PC-3 (cell line): ENCODE measurements at regions not wholly inside any gene's neighbourhood (a gene's known extent, or its start where the extent isn't known, plus 50 kb on each side); places are given as distances from the start of the nearest gene placed in this dataset.

Experiments
- EZH2 ChIP-seq: fragments of 300-600 bp; sonication (generic); IDR thresholded peaks from one replicate; pipeline ENCODE4 v1.6.1; 2017; ENCODE audit warnings: antibody characterized with exemption, mild to moderate bottlenecking, low read length; ENCODE audit not compliant: unreplicated experiment
- EZH2phosphoT487 ChIP-seq: fragments of 300-600 bp; sonication (generic); IDR thresholded peaks from 2 replicates; pipeline ENCODE4 v1.6.1; 2018; ENCODE audit warnings: mild to moderate bottlenecking, antibody characterized with exemption, low read length, borderline replicate concordance
- TF ChIP-seq, protein P1 (sequence below): fragments of 300-600 bp; sonication (generic); conservative IDR thresholded peaks from 2 replicates; pipeline ENCODE4 v1.5.1; 2017; ENCODE audit warnings: antibody characterized with exemption, low read depth, mild to moderate bottlenecking, low read length

DNA sequence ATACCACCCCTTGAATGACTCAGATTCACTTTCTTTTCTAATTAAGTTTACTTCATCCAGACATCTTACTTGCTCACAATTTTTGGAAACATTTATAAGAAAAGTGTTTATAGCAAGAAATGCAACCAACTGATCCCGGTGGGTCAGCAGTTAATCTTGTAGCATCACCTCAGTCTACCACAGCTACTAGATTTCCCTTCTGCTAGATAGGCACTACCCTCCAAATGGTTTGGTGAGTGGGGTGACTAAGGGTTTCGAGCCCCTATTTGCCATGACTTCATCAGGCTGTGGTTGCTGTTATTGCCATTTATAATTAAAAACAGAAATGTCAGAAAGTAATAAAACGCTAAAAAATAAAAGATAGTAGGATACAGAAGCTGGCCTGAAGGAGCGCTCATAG is 930.1 kb upstream of the GJE1 start:
- TF ChIP-seq, protein P1, sequence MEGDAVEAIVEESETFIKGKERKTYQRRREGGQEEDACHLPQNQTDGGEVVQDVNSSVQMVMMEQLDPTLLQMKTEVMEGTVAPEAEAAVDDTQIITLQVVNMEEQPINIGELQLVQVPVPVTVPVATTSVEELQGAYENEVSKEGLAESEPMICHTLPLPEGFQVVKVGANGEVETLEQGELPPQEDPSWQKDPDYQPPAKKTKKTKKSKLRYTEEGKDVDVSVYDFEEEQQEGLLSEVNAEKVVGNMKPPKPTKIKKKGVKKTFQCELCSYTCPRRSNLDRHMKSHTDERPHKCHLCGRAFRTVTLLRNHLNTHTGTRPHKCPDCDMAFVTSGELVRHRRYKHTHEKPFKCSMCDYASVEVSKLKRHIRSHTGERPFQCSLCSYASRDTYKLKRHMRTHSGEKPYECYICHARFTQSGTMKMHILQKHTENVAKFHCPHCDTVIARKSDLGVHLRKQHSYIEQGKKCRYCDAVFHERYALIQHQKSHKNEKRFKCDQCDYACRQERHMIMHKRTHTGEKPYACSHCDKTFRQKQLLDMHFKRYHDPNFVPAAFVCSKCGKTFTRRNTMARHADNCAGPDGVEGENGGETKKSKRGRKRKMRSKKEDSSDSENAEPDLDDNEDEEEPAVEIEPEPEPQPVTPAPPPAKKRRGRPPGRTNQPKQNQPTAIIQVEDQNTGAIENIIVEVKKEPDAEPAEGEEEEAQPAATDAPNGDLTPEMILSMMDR, result no peak
- TF ChIP-seq EZH2 (no peak), EZH2phosphoT487 (no peak)
